ENCODE measurements at regions not wholly inside any gene's neighbourhood (a gene's known extent, or its start where the extent isn't known, plus 50 kb on each side); places are given as distances from the start of the nearest gene placed in this dataset.
"Not testable (repeated sequence)": the region's sequence is repeated elsewhere in the genome, so short reads cannot be mapped to it uniquely, and the experiment has no call there.

GRCh38 chr12:74250891-74251290, 286.7 kb upstream of the ATXN7L3B start:
- no peak for TF ChIP-seq CTCF (IDR thresholded peaks at IDR 0.05; ENCODE audit: low read depth, low read length, missing control alignments)
- H3K4me3 ChIP-seq (replicated peaks; ENCODE audit: low read depth, low read length) = no peak overlapping the region
- DNase-seq (ENCODE audit: extremely low read depth, low read depth) = no peak

GRCh38 chr12:74253826-74254225, 283.8 kb upstream of the ATXN7L3B start:
- not testable (repeated sequence) for DNase-seq (ENCODE audit: extremely low read depth, low read depth); H3K4me3 ChIP-seq (replicated peaks; ENCODE audit: low read depth, low read length)

- no peak for DNase-seq (ENCODE audit: extremely low read depth, low read depth)
- TF ChIP-seq CTCF (IDR thresholded peaks at IDR 0.05; ENCODE audit: low read depth, low read length, missing control alignments) = no peak
- H3K4me3 ChIP-seq (replicated peaks; ENCODE audit: low read depth, low read length) = no peak overlapping the region
Observed at GRCh38 chr12:74254784-74255183, 282.9 kb upstream of the ATXN7L3B start.

- no peak for TF ChIP-seq CTCF (IDR thresholded peaks at IDR 0.05; ENCODE audit: low read depth, low read length, missing control alignments)
- DNase-seq (ENCODE audit: extremely low read depth, low read depth) = no peak
- H3K4me3 ChIP-seq (replicated peaks; ENCODE audit: low read depth, low read length) = no peak overlapping the region
Observed at GRCh38 chr12:74259199-74259598, 278.4 kb upstream of the ATXN7L3B start.

- no peak overlapping the region for H3K4me3 ChIP-seq (replicated peaks; ENCODE audit: low read depth, low read length)
- no peak for DNase-seq (ENCODE audit: extremely low read depth, low read depth)
- no peak for TF ChIP-seq CTCF (IDR thresholded peaks at IDR 0.05; ENCODE audit: low read depth, low read length, missing control alignments)
Observed at GRCh38 chr12:74264692-74265091, 272.9 kb upstream of the ATXN7L3B start.

GRCh38 chr12:74269355-74269754, 268.3 kb upstream of the ATXN7L3B start:
- not testable (repeated sequence) for H3K4me3 ChIP-seq (replicated peaks; ENCODE audit: low read depth, low read length); DNase-seq (ENCODE audit: extremely low read depth, low read depth)

GRCh38 chr12:74280156-74280655, 257.4 kb upstream of the ATXN7L3B start:
- TF ChIP-seq CTCF (IDR thresholded peaks at IDR 0.05; ENCODE audit: low read depth, low read length, missing control alignments) = no peak
- DNase-seq (ENCODE audit: extremely low read depth, low read depth) = no peak
- no peak overlapping the region for H3K4me3 ChIP-seq (replicated peaks; ENCODE audit: low read depth, low read length)

GRCh38 chr12:74281401-74282180, 256.0 kb upstream of the ATXN7L3B start:
- DNase-seq (ENCODE audit: extremely low read depth, low read depth); H3K4me3 ChIP-seq (replicated peaks; ENCODE audit: low read depth, low read length): not testable (repeated sequence)

All from HFF-Myc (cell line).